H9 (cell line): ENCODE measurements at regions not wholly inside any gene's neighbourhood (a gene's known extent, or its start where the extent isn't known, plus 50 kb on each side); places are given as distances from the start of the nearest gene placed in this dataset.

Experiments used
- DNase-seq: peaks from one replicate; pipeline ENCODE4 v3.0.0-alpha.2; 2017
- H2AFZ ChIP-seq: one replicate; pipeline ENCODE4 v1.6.1; 2013; ENCODE audit warnings: mild to moderate bottlenecking, low read length, control low read depth, moderate library complexity
- H2AK5ac ChIP-seq: 2 replicates; pipeline ENCODE4 v1.6.1; 2013; ENCODE audit warnings: low read length, control low read depth, mixed read lengths; ENCODE audit not compliant: insufficient read length
- H2BK120ac ChIP-seq: one replicate; pipeline ENCODE4 v1.6.1; 2013; ENCODE audit warnings: low read depth, mild to moderate bottlenecking, low read length, control low read depth, inconsistent platforms; ENCODE audit not compliant: poor library complexity, severe bottlenecking
- H2BK12ac ChIP-seq: 2 replicates; pipeline ENCODE4 v1.6.1; 2013; ENCODE audit warnings: low read length, control low read depth, mixed read lengths, low read depth; ENCODE audit not compliant: insufficient read length
- H2BK15ac ChIP-seq: 2 replicates; pipeline ENCODE4 v1.6.1; 2013; ENCODE audit warnings: low read depth, low read length, control low read depth
- H2BK20ac ChIP-seq: one replicate; pipeline ENCODE4 v1.6.1; 2013; ENCODE audit warnings: low read depth, mild to moderate bottlenecking, low read length, control low read depth, inconsistent platforms; ENCODE audit not compliant: poor library complexity, severe bottlenecking
- H2BK5ac ChIP-seq: 2 replicates; pipeline ENCODE4 v1.6.1; 2013; ENCODE audit warnings: low read length, control low read depth, mixed read lengths; ENCODE audit not compliant: insufficient read length
- H3K14ac ChIP-seq: 2 replicates; pipeline ENCODE4 v1.6.1; 2013; ENCODE audit warnings: low read length, control low read depth; ENCODE audit not compliant: insufficient read depth
- H3K18ac ChIP-seq: 2 replicates; pipeline ENCODE4 v1.6.1; 2013; ENCODE audit warnings: low read depth, mild to moderate bottlenecking, mixed read lengths, low read length, control low read depth; ENCODE audit not compliant: insufficient read length
- H3K23ac ChIP-seq: 2 replicates; pipeline ENCODE4 v1.6.1; 2013; ENCODE audit warnings: low read length, control low read depth, mixed read lengths, low read depth; ENCODE audit not compliant: insufficient read length
- H3K23me2 ChIP-seq: 2 replicates; pipeline ENCODE4 v1.6.1; 2013; ENCODE audit warnings: low read depth, mild to moderate bottlenecking, mixed read lengths, low read length, control low read depth; ENCODE audit not compliant: insufficient read length, poor library complexity, severe bottlenecking
- H3K27ac ChIP-seq: 2 replicates; pipeline ENCODE4 v1.5.1; 2013; ENCODE audit warnings: low read length, control low read depth, mixed read lengths, low read depth; ENCODE audit not compliant: insufficient read length
- H3K27me3 ChIP-seq: 2 replicates; pipeline ENCODE4 v1.6.1; 2013; ENCODE audit warnings: low read length, control low read depth, inconsistent platforms; ENCODE audit not compliant: insufficient read depth
- H3K4ac ChIP-seq: 2 replicates; pipeline ENCODE4 v1.6.1; 2013; ENCODE audit warnings: low read depth, mild to moderate bottlenecking, control low read depth, inconsistent platforms, low read length, moderate library complexity
- H3K4me1 ChIP-seq: 2 replicates; pipeline ENCODE4 v1.6.1; 2013; ENCODE audit warnings: low read length, control low read depth, inconsistent platforms; ENCODE audit not compliant: insufficient read depth
- H3K4me2 ChIP-seq: 2 replicates; pipeline ENCODE4 v1.6.1; 2013; ENCODE audit warnings: low read length, control low read depth, mixed read lengths; ENCODE audit not compliant: insufficient read length, insufficient read depth
- H3K56ac ChIP-seq: 2 replicates; pipeline ENCODE4 v1.6.1; 2013; ENCODE audit warnings: low read depth, mild to moderate bottlenecking, mixed read lengths, low read length, control low read depth; ENCODE audit not compliant: insufficient read length
- H3K79me1 ChIP-seq: 2 replicates; pipeline ENCODE4 v1.6.1; 2013; ENCODE audit warnings: low read depth, mild to moderate bottlenecking, moderate library complexity, low read length, control low read depth, inconsistent platforms; ENCODE audit not compliant: insufficient read depth, poor library complexity, severe bottlenecking
- H3K79me2 ChIP-seq: 2 replicates; pipeline ENCODE4 v1.6.1; 2013; ENCODE audit warnings: low read length, control low read depth, inconsistent platforms; ENCODE audit not compliant: insufficient read depth
- H3K9ac ChIP-seq: 2 replicates; pipeline ENCODE4 v1.6.1; 2013; ENCODE audit warnings: low read length, control low read depth, mixed read lengths; ENCODE audit not compliant: insufficient read length; ENCODE audit errors: extremely low read depth
- H3K9me3 ChIP-seq: one replicate; pipeline ENCODE4 v1.6.1; 2013; ENCODE audit warnings: low read depth, low read length, inconsistent platforms; ENCODE audit not compliant: control insufficient read depth
- H3T11ph ChIP-seq: one replicate; pipeline ENCODE4 v1.6.1; 2013; ENCODE audit warnings: mild to moderate bottlenecking, low read length, control low read depth, inconsistent platforms
- H4K20me1 ChIP-seq: one replicate; pipeline ENCODE4 v1.6.1; 2013; ENCODE audit not compliant: control insufficient read depth, insufficient read length, insufficient read depth
- H4K5ac ChIP-seq: 2 replicates; pipeline ENCODE4 v1.6.1; 2013; ENCODE audit warnings: low read depth, mild to moderate bottlenecking, mixed read lengths, low read length, control low read depth; ENCODE audit not compliant: insufficient read length
- H4K8ac ChIP-seq: replicated peaks from 2 replicates; pipeline ENCODE4 v1.6.1; 2013; ENCODE audit warnings: low read length, control low read depth, mixed read lengths, low read depth; ENCODE audit not compliant: insufficient read length
- H4K91ac ChIP-seq: 2 replicates; pipeline ENCODE4 v1.6.1; 2013; ENCODE audit warnings: low read depth, mild to moderate bottlenecking, moderate library complexity, mixed read lengths, low read length, control low read depth; ENCODE audit not compliant: insufficient read length
- H3K27ac Mint-ChIP-seq, 3 experiments: 2 replicates in 2 of 3; 3 replicates in 1 of 3; pipeline ENCODE4 v1.8.0; 2020 to 2021; ENCODE audit warnings: mixed read lengths in 3 of 3, mild to moderate bottlenecking in 1 of 3, moderate library complexity in 1 of 3
- H3K27me3 Mint-ChIP-seq: 2 replicates; pipeline ENCODE4 v1.8.0; 2021; ENCODE audit warnings: low read depth, mild to moderate bottlenecking, moderate library complexity, mixed read lengths
- H3K36me3 Mint-ChIP-seq, 3 experiments: 2 replicates in 2 of 3; 3 replicates in 1 of 3; pipeline ENCODE4 v1.8.0; 2020 to 2021; ENCODE audit warnings: low read depth in 3 of 3, mixed read lengths in 3 of 3; ENCODE audit not compliant: insufficient read depth in 1 of 3
- H3K4me1 Mint-ChIP-seq, 2 experiments: 2 replicates each; pipeline ENCODE4 v1.8.0; 2020; ENCODE audit warnings: mixed read lengths in 2 of 2
- H3K4me3 Mint-ChIP-seq, 2 experiments: 2 replicates in 1 of 2; 3 replicates in 1 of 2; pipeline ENCODE4 v1.8.0; 2020 to 2021; ENCODE audit warnings: mild to moderate bottlenecking in 2 of 2, mixed read lengths in 2 of 2, moderate library complexity in 1 of 2
- H3K9me3 Mint-ChIP-seq, 2 experiments: 2 replicates in 1 of 2; 3 replicates in 1 of 2; pipeline ENCODE4 v1.8.0; 2020; ENCODE audit warnings: mild to moderate bottlenecking in 2 of 2, mixed read lengths in 2 of 2, moderate library complexity in 1 of 2
- WGBS: extraction: QIAGEN DNeasy Blood & Tissue Kit; methylation state at CpG from one replicate; pipeline ENCODE4 v1.1.7; 2013; ENCODE audit warnings: missing lambda C conversion rate, low lambda C conversion rate, mixed read lengths; ENCODE audit not compliant: insufficient read length; ENCODE audit errors: extremely low coverage; 5-methylcytosine and 5-hydroxymethylcytosine counted together
- TF ChIP-seq, protein P1 (sequence below): fragments of 200-600 bp; sonication (generic); conservative IDR thresholded peaks from 3 replicates; pipeline ENCODE4 v1.8.0; 2021; ENCODE audit warnings: antibody characterized with exemption, mild to moderate bottlenecking

DNA sequence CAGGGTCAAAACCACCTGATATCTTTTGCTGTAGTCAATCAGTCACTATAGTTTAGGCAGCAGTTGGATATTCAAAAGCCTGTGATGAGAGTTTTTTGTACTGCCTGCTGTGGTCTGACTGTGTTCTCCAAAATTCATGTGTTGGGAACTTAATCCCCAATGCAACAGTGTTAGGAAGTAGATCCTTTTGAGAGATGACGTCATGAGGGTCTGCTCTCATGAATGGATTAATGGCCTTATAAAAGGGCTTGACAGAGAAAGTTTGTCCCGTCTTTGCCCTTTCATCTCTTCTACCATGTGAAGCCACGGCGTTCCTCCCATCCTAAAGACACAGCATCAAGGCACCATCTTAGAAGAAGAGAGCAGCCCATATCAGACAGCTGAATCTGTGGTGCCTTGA lies 50.8 kb upstream of the PDE3A start:
- WGBS = no CpG with 5 or more reads among the region's 4 CpGs
- Histone ChIP-seq H2BK12ac (no peak overlapping the region), H3K23me2 (no peaks in the 10 kb centered on the region), H2BK5ac (no peak overlapping the region), H4K20me1 (no peaks in the 10 kb centered on the region), H3K9ac (no peak overlapping the region), H3K27me3 (no peaks in the 10 kb centered on the region), H2AK5ac (no peak overlapping the region), H4K8ac (no peak overlapping the region), H3K56ac (no peak overlapping the region), H3T11ph (no peak overlapping the region), H3K9me3 (no peaks in the 10 kb centered on the region), H3K23ac (no peak overlapping the region), H2AFZ (no peak overlapping the region), H3K27ac (no peak overlapping the region), H2BK120ac (no peak overlapping the region), H3K79me2 (no peaks in the 10 kb centered on the region), H3K4me2 (no peak overlapping the region), H3K14ac (no peak overlapping the region), H3K79me1 (no peaks in the 10 kb centered on the region), H2BK20ac (no peak overlapping the region), H3K4me1 (peaks cover 3% of the 10 kb centered on the region), H3K18ac (no peak overlapping the region), H3K4ac (no peak overlapping the region), H2BK15ac (no peak overlapping the region), H4K91ac (no peak overlapping the region), H4K5ac (no peak overlapping the region)
- no peaks in the 10 kb centered on the region for H3K27me3 Mint-ChIP-seq
- peaks cover 24 to 28% of the 10 kb centered on the region in 2 experiments for H3K4me1 Mint-ChIP-seq
- 0 out of 7 replicates have a peak, but pooled peaks cover 0 to 4% (median 0%) of the 10 kb centered on the region in 3 experiments for H3K36me3 Mint-ChIP-seq
- no peak overlapping the region for H3K27ac Mint-ChIP-seq
- peaks cover 0 to 3% of the 10 kb centered on the region in 2 experiments; a peak in 3 of 5 replicates for H3K9me3 Mint-ChIP-seq
- H3K4me3 Mint-ChIP-seq = no peak overlapping the region
- TF ChIP-seq, protein P1, sequence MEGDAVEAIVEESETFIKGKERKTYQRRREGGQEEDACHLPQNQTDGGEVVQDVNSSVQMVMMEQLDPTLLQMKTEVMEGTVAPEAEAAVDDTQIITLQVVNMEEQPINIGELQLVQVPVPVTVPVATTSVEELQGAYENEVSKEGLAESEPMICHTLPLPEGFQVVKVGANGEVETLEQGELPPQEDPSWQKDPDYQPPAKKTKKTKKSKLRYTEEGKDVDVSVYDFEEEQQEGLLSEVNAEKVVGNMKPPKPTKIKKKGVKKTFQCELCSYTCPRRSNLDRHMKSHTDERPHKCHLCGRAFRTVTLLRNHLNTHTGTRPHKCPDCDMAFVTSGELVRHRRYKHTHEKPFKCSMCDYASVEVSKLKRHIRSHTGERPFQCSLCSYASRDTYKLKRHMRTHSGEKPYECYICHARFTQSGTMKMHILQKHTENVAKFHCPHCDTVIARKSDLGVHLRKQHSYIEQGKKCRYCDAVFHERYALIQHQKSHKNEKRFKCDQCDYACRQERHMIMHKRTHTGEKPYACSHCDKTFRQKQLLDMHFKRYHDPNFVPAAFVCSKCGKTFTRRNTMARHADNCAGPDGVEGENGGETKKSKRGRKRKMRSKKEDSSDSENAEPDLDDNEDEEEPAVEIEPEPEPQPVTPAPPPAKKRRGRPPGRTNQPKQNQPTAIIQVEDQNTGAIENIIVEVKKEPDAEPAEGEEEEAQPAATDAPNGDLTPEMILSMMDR = no peak
- no peak for DNase-seq
